Stimulated activated CD4-positive, alpha-beta T cell treated with anti-CD3 and anti-CD28 coated beads, Interleukin-15, amount 100 ng/mL, for 1 hour (primary cell): ENCODE measurements at regions not wholly inside any gene's neighbourhood (a gene's known extent, or its start where the extent isn't known, plus 50 kb on each side); places are given as distances from the start of the nearest gene placed in this dataset.

ENCODE experiments used
- DNase-seq, 2 donors: peaks; one replicate each; pipeline ENCODE4 v3.0.0-alpha.2; 2020; ENCODE audit warnings: low read depth in 1 of 2, low spot score in 1 of 2

DNA sequence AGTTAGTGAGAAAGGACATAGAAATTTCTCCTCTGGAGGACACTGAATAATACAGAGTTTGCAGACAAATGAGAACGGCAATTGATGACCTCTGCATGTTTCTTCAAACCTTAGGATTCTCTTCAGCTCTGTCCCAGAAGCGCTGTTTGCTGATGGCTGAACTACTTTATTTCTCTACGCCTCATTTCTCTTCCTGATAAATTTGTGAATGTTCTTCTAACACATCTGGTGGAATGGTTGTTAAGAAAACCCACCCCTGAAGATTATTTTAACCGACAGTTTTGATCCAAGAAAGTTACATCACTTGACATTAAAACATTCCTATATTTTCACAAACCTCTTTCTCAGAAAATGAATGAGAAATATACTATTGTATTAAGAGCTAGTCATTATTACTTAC, 1150.6 kb downstream of the DTWD2 start:
- no peak for DNase-seq

DNA sequence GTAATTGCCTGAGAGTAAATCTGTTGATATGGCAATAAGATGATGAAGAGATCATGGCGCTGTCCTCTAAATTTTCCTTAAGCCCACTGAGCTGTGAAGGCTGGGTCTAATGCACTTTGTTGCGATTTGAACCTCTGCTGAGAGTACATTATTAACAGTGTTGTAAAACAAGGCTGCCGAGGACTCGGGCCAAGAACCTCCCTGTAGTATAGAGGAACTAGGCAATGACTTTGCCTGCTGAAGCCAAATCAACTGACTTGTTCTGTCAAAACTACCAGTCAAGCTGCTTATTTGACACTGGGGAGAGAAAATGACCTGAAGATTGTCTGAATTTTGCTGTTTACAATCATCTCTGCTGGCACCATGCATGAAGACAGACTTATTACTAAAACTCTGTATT, 1154.7 kb downstream of the DTWD2 start:
- no peak for DNase-seq

DNA sequence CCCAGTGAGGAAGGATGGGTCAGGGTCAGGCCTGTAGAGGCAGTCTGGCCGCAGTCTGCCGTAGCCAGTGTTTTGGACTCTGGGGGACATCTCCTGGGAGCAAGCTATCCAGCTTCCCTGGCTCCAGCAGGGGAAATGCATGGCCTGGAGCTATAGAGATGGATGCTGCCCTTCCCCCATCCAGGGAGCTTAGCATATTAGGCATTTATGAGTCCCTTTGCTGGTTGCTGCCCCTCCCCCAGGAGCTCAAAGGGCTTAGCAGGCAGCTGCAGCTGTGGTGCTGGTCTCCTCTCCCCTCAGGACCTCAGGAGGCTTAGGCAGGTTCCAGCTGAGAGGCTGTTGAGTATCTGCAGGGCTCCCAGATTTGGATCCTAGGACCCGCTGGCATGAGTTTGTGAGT, 1158.7 kb downstream of the DTWD2 start:
- no peak for DNase-seq

DNA sequence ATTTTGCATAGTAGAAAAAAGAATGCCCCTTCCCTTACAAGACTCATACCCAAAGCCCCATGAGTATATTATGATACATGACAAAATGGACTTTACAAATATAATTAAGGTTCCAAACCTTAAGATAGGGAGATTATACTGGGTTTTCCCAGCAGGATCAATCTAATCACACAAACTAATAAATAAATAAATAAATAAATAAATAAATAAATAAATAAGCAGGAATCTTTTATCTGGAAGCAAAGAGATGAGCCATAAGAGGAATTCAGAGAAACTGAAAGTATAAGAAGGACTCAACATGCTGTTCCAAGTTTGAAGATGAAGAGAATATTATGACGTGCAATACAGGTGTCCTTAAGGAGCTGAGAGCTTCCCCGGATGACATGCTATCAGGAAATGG, 1174.5 kb downstream of the DTWD2 start:
- DNase-seq, result no peak

DNA sequence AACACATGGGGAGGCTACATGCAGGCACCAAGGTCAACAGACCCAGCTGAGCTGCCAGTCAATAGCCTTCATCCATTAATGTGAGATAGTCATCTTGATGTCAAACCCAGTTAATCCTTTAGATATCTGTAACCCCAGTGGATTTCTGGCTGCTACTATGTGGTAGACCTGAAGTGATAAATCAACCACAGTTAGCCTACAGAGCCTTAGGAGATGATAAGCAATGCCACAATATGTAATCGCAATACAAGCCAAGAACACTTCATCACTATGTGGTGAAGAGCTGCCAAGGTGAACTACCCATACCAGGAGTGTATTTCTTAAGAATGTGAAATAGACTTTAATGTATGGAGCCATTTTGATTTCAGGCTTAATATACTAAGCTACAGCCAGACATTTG, 1175.5 kb downstream of the DTWD2 start:
- no peak for DNase-seq

DNA sequence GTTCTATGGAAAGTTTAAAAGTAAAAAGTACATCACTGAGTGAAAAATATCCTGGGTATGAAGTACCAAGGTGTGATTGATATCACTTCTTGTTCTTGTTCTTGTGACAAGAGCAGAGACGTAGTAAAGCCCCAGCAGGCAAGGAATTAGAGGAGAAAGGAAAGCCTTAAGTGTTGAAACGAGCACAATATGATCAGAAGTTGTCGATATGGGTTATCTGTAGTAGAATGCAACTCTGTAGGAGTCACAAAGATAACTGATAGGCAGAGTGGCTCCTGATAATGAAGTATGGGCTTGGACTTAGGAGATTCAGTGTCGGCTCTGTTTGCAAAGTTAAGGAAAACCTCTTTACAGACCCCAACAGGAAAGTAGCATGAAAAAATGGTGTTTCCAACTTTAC, 1179.1 kb downstream of the DTWD2 start:
- DNase-seq, result no peak

DNA sequence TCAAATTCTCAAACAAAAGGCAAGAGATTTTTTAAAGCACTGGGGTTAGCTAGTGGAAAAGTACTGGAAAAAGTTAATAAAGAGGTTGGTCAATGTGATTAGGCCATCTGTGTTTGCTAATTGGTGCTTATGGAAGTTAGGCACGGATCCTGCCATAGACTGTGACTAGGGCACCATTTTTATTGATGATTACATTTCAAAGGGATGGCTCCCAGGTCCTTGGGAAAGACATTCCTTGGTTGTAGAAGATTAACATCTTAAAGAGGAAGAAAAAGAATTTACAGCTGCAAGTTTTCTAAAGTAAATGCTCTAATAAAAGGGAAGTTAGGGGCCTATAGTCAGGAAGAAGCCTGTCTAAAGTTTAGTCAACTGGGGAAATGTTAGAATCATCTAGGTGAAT, 1183.3 kb downstream of the DTWD2 start:
- no peak for DNase-seq

DNA sequence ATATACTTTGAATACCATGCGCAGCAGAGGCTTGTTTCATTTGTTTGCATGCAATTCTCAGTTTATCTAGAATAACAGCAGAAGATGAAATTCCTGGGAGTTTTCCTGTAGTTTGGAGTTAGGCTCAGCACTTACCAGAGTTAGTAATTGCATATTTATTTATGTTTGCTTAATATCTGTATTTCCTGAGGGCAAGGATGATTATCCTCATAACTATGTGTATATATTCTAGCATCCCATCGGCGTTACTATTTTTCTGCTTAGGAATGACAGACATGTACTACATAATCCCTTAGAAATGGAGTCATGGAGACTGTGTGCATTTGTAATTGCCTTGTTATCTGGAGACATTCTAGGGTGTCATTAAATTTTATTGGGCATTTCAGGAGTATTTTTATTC, 1184.8 kb downstream of the DTWD2 start:
- no peak for DNase-seq

DNA sequence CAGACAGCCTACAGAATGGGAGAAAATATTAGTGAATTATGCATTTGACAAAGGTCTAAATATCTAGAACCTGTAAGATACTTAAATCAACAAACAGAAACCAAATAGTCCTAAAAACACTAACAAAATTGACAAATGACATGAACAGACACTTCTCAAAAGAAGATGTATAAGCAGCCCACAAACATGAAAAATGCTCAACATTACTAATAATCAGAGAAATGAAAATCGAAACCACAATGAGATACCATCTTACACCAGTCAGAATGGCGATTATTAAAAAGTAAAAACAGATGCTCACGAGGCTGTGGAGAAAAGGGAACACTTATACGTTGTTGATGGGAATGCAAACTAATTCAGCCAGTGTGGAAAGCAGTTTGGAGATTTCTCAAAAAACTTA, 1186.8 kb downstream of the DTWD2 start:
- no peak for DNase-seq

DNA sequence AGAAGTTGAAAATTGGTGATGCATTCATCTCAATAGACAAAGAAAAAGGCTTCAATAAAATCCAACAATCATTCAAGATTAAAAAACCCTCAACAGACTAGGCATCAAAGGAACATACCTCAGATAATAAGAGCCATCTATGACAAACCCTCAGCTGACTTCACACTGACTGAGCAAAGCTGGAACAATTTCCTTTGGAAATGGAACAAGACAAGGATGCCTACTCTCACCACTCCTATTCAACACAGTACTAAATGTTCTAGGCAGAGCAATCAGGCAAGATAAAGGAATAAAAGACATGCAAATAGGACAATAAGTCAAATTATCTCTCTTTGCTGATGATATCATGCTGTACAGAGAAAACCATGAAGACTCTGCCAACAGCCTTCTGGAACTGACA, 1188.1 kb downstream of the DTWD2 start:
- no peak for DNase-seq

DNA sequence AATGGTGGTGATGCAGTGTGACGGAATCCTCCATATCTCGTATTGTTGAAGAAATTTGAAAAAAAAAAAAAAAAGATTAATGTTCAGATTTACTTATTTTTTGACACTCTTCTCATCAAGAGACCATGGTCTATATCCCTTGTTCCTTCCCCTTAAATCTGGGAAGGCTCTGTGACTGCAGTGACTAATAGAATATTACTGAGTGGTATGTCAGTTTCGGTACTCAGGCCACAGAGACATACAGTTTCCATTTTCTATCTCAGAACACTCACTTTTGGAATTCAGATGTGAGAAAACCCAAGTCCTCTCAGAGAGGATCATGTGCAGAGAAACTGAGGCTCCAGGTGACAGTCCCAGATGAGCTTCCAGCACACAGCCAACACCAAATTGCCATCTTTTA, 1193.5 kb downstream of the DTWD2 start:
- no peak for DNase-seq

DNA sequence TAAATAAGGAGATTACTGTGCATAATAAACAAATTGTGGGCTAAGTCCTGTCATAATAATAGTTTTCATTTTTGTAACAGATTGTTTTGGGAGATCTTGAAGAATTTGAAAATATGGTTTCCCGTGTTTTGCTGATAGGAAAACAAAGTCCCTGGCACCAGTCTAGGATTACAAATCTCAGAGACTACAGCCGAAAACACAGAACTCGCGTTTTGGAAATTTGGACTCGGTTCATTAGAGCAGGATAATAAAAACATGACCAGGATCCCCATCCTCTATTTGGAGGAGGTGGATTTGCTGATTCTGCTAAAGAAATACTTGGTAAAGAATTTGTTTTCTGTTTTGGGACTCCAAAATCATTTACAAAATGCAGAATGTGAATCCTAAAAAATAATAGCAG, 1194.4 kb downstream of the DTWD2 start:
- no peak for DNase-seq

DNA sequence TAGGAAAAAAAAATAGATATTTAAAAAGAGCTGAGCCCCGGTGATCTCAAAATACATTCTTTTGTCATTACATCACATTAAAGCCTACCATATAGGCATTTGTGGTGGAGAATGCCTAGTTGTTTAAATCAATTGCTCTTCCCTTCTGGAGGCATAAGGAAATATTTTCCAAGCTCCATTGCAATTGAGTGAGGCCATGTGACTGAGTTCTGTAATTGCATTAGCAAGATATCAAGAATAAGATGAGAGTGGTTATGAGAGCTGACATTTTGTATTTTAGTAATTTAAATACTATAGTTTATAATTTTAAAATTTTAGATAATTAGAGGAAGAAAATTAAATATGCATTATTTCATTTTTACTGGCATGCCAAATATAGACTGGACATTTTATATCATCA, 1195.9 kb downstream of the DTWD2 start:
- DNase-seq, result no peak

DNA sequence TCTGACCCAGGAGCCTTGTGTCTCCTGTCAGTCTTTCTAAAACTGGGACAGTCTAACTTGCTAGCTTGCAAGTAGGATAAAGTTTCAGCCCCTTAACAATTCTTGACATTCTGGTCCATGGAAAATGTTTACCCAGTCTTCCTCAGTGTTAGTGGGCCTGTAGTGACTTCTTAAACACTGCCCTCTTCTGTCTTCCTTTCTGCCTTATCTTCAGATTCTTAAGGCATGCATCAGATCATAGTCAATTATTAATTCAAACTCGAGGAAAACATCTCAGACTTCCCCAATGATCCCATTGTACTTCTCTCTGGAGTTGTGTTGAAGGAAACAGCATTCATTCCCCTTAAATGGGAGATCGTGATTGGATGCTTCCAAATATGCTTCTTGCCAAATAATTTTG, 1199.8 kb downstream of the DTWD2 start:
- DNase-seq, result no peak

DNA sequence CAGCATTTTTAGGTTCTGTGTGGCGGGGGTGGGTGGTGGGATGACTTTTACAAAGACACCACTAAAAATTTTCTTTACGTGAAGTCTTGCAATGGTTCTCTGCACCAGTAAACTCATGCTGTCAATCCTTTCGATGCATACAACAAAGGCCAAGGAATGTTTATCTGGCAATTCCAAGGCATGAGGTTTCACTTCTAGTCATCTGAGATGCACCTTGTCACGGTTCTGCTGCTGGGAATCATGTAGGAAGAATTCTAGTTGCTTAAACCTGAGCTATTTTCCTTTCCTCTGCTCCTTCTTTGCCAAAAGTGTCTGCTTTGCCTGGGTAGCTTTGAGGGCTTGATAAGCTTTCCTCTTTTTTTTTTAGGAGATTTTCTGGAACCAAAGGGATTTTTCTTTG, 1204.5 kb upstream of the SEMA6A start:
- no peak for DNase-seq

DNA sequence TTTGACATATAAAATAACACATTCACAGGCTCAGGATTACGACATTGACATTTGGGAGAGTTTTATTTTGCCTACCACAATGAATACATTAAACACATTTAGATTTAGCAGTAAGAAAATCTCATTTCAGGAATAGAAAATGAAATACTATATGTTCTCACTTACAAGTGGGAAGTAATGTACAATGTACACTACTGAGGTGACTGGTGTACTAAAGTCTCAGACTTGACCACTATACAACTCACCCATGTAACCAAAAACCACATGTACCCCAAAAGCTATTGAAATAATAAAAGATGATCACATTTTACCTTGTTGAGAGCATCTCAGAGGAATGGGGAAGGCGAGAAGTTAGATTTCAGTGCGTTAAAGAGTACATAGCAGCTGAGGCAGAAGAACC, 1202.4 kb upstream of the SEMA6A start:
- no peak for DNase-seq

DNA sequence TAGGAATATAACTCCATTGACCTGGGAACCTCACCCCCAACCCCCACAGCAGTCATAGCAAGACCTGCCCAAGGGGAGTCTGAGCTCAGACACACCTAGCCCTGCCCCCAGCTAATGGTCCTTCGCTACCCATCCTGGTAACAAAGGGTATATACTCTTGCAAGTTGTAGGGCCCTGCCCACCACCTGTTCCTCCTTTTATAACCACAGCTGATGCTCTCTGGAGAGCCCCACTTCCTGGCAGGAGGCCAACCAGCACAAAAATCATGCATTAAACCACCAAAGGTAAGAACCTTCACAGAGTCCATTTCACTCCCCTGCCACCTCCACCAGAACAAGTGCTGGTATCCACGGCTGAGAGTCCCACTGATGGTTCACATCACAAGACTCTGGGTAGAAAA, 1195.3 kb upstream of the SEMA6A start:
- DNase-seq, result no peak

DNA sequence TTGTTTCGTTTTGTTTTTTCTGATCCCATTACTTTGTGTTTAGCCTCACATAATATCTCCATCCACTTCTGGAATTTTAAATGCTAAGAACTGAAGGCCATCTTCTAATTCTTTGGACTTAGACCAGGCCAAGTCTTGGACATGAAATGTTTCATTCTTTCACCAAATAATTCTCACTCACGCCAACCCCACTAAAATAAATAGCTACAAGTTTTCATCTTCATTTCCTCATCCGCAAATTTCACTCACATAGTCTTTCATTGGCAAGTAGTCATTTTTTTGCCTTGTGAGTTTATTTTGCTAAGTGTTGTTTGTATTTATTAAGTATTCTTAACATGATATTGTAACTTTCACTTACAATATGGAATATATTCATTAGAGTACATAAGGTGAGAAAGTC, 1188.6 kb upstream of the SEMA6A start:
- no peak for DNase-seq

DNA sequence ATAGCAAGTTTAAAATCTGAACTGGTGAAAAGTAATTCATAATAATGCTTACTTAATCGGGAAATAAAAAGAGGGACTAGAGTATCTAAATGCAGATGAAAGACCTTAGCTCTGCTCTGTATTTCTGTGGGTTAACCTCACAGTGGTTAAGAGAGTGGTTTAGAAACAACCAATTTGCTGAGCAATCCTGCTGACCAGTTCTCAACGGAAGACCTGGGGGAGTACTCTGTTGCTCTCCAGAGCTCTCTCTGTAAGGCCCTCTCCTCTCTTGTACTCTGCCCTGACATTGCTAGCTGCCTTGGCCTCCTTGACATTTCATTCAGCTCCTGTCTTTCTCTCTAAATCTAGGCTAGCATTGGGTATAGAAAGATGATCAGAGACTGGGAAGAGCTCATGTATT, 1186.6 kb upstream of the SEMA6A start:
- no peak for DNase-seq

DNA sequence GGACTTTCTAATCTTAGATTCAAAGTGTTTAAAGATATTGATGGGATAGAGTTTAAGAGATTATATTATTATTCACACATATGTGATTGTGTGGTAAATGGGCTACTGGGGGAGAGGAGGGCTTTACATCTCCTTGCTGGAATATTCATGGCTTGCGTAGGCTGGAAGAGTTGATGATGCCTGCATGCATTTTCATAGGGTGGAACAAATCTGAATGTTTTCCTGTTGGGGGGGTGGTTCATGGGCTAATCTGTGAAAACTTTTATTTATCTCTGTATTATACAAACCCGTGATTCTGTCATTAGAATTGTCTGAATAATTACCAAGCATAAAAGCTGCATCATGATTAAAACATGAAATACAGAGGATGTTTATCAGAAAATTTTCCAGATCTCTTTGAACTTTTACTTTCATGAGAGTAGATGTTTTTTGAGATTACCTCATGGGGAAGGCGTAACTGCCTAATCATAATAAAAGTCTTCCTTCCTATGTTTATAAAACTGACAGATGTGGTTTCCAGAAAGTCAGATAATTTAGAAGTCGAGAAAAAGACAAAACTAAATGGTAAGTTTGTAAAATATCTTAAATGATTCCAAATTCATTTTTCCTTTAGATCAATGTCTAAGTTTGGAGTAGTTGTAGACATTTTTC, 1185.4 kb upstream of the SEMA6A start:
- DNase-seq, result no peak

DNA sequence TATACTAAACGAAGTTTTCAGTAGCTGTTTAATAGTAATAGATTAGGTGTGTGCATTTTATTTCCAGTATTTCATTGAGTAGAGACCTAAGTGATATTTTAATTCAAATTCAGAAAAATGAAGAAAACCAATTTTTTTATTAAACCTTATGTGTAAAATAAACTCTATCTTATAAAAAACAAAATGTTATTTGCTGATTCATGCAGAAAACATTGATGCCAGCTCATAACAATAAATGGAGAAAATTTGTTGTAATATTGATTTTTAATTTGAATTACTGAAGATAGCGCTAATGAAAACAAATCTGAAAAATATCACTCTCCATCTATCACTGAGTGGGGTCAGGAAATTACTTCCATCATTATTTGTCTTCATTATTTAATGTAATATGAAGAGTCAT, 1177.8 kb upstream of the SEMA6A start:
- no peak for DNase-seq

DNA sequence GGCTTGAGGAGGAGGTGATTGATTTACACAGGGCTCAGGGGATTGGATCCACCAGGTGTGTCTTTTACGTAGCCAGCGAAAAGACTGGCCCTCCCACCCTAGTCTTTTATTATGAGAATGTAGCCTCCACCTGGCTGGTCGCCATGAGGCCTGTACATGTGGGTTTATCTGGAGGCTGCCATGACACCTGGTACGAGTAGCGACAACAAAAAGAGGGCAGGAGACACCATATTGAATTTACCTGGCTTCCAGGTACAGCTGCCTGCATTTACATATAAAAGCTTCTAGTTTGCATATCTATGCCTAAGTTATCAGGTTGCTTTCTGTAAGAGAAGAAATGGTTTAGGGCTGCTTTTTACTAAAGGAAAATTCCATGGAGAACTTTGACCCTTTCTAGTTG, 1173.7 kb upstream of the SEMA6A start:
- DNase-seq, result no peak

DNA sequence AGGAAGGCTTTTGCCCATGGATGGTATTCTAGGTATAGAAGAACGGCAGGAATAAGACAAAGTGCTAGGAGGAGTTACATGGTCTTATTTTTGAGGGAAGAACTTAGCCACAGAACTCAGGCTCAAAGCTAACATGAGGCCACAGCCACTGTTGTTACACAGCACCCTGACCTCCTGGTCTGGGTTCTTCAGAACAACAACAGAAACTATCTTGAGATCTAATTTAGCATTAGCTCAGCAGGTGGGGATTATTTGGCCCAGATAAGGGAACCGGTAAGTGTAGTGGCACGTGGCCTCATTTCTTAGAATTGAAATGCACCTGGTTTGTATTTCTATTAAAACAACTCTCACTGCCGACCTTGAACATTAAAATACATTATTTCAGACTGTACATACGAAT, 1168.7 kb upstream of the SEMA6A start:
- no peak for DNase-seq

DNA sequence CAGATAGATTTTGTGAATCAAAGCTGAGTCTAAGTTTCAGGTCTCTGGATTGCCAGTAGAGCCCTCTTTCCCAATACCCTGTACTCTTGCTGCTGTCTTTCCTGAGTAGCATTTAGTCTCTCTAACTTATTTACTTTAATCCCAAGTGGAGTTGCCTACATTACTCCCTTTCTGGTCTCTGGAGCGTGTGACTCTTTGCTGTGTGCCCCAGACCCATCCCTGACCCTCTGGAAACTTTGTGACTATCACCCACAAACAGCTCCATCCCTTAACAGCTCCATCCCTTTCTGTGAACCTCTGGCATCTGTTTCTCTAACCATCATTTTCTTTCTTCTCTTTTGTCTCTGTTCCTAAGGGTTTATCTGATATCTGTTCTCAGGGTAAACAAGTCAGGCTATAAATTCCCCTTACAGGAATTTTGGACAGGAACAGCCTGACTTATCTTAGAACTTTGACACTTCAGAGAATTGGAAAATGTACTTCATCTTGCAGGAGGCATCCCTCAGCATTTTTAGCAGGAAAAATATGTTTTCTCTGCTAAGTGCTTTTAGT, 1167.1 kb upstream of the SEMA6A start:
- no peak for DNase-seq
